ENCODE measurements at regions not wholly inside any gene's neighbourhood (a gene's known extent, or its start where the extent isn't known, plus 50 kb on each side); places are given as distances from the start of the nearest gene placed in this dataset.

GRCh38 chr21:19123525-19123924 is 719.9 kb upstream of the TMPRSS15 start:
- Histone ChIP-seq H3F3A (ENCODE audit: insufficient read depth, low read length) (no peaks in the 10 kb centered on the region), H3K9me3 (replicated peaks; ENCODE audit: insufficient read depth, low read length) (no peaks in the 10 kb centered on the region), H3K79me2 (ENCODE audit: low read length) (no peaks in the 10 kb centered on the region), H3K27ac (ENCODE audit: low read length) (no peak overlapping the region), H3K4me3 (ENCODE audit: low read length) (no peak overlapping the region), H3K36me3 (replicated peaks; ENCODE audit: insufficient read depth, low read length) (no peaks in the 10 kb centered on the region), H4K20me1 (ENCODE audit: insufficient read depth, low read length) (no peaks in the 10 kb centered on the region), H3K4me1 (ENCODE audit: low read length) (no peaks in the 10 kb centered on the region), H3K9me2 (replicated peaks; ENCODE audit: insufficient read depth, low read length) (no peaks in the 10 kb centered on the region), H2AFZ (ENCODE audit: low read length) (no peak overlapping the region), H3K4me2 (ENCODE audit: low read depth, low read length) (no peak overlapping the region), H3K9ac (ENCODE audit: low read length) (no peak overlapping the region), H3K27me3 (replicated peaks; ENCODE audit: insufficient read depth, low read length) (no peaks in the 10 kb centered on the region)
- no peak for DNase-seq
- TF ChIP-seq CTCF (IDR thresholded peaks at IDR 0.05; ENCODE audit: low read length) (no peak), EZH2phosphoT487 (IDR thresholded peaks at IDR 0.05; ENCODE audit: low read length) (no peak), EZH2 (optimal IDR thresholded peaks at IDR 0.05; ENCODE audit: low read depth, low read length) (no peak)

GRCh38 chr21:19124691-19125090 is 721.1 kb upstream of the TMPRSS15 start:
- no peaks in the 10 kb centered on the region for H4K20me1 ChIP-seq (ENCODE audit: insufficient read depth, low read length)
- no peaks in the 10 kb centered on the region for H3K27me3 ChIP-seq (replicated peaks; ENCODE audit: insufficient read depth, low read length)
- no peaks in the 10 kb centered on the region for H3K4me1 ChIP-seq (ENCODE audit: low read length)
- H3K27ac ChIP-seq (ENCODE audit: low read length) = no peak overlapping the region
- no peaks in the 10 kb centered on the region for H3K9me3 ChIP-seq (replicated peaks; ENCODE audit: insufficient read depth, low read length)
- H3K79me2 ChIP-seq (ENCODE audit: low read length) = no peaks in the 10 kb centered on the region
- no peaks in the 10 kb centered on the region for H3K9me2 ChIP-seq (replicated peaks; ENCODE audit: insufficient read depth, low read length)
- H3F3A ChIP-seq (ENCODE audit: insufficient read depth, low read length) = peaks cover 3% of the 10 kb centered on the region
- TF ChIP-seq EZH2phosphoT487 (IDR thresholded peaks at IDR 0.05; ENCODE audit: low read length) = no peak
- no peak for TF ChIP-seq EZH2 (optimal IDR thresholded peaks at IDR 0.05; ENCODE audit: low read depth, low read length)
- no peak for TF ChIP-seq CTCF (IDR thresholded peaks at IDR 0.05; ENCODE audit: low read length)
- no peak overlapping the region for H3K4me2 ChIP-seq (ENCODE audit: low read depth, low read length)
- no peak overlapping the region for H3K4me3 ChIP-seq (ENCODE audit: low read length)
- H3K9ac ChIP-seq (ENCODE audit: low read length) = no peak overlapping the region
- no peak overlapping the region for H2AFZ ChIP-seq (ENCODE audit: low read length)
- no peaks in the 10 kb centered on the region for H3K36me3 ChIP-seq (replicated peaks; ENCODE audit: insufficient read depth, low read length)
- DNase-seq = no peak

GRCh38 chr21:19130379-19131028 is 726.9 kb upstream of the TMPRSS15 start:
- Histone ChIP-seq H3K36me3 (replicated peaks; ENCODE audit: insufficient read depth, low read length) (no peaks in the 10 kb centered on the region), H2AFZ (ENCODE audit: low read length) (peak overlapping the region; percentile 79), H3K4me3 (ENCODE audit: low read length) (peak overlapping the region; percentile 50), H3K9ac (ENCODE audit: low read length) (peak overlapping the region; percentile 12; the same call in 1 of the 2 replicates), H4K20me1 (ENCODE audit: insufficient read depth, low read length) (no peaks in the 10 kb centered on the region), H3K79me2 (ENCODE audit: low read length) (no peaks in the 10 kb centered on the region), H3K4me2 (ENCODE audit: low read depth, low read length) (peak overlapping the region; percentile 44), H3K9me2 (replicated peaks; ENCODE audit: insufficient read depth, low read length) (no peaks in the 10 kb centered on the region), H3K27me3 (replicated peaks; ENCODE audit: insufficient read depth, low read length) (no peaks in the 10 kb centered on the region), H3F3A (ENCODE audit: insufficient read depth, low read length) (peaks cover 15% of the 10 kb centered on the region), H3K4me1 (ENCODE audit: low read length) (no peaks in the 10 kb centered on the region), H3K9me3 (replicated peaks; ENCODE audit: insufficient read depth, low read length) (no peaks in the 10 kb centered on the region), H3K27ac (ENCODE audit: low read length) (peak overlapping the region; percentile 68; the same call in 1 of the 2 replicates)
- no peak for TF ChIP-seq EZH2phosphoT487 (IDR thresholded peaks at IDR 0.05; ENCODE audit: low read length)
- TF ChIP-seq CTCF (IDR thresholded peaks at IDR 0.05; ENCODE audit: low read length) = no peak
- no peak for TF ChIP-seq EZH2 (optimal IDR thresholded peaks at IDR 0.05; ENCODE audit: low read depth, low read length)
- peak; percentile 61 for DNase-seq

Data from MM.1S (cell line).